CD4-positive, alpha-beta T cell treated with Interleukin-4 for 1 hour (primary cell): ENCODE measurements at regions not wholly inside any gene's neighbourhood (a gene's known extent, or its start where the extent isn't known, plus 50 kb on each side); places are given as distances from the start of the nearest gene placed in this dataset.

Experiments
- DNase-seq, 2 donors: peaks; one replicate each; pipeline ENCODE4 v3.0.0-alpha.2; 2020 to 2022

DNA sequence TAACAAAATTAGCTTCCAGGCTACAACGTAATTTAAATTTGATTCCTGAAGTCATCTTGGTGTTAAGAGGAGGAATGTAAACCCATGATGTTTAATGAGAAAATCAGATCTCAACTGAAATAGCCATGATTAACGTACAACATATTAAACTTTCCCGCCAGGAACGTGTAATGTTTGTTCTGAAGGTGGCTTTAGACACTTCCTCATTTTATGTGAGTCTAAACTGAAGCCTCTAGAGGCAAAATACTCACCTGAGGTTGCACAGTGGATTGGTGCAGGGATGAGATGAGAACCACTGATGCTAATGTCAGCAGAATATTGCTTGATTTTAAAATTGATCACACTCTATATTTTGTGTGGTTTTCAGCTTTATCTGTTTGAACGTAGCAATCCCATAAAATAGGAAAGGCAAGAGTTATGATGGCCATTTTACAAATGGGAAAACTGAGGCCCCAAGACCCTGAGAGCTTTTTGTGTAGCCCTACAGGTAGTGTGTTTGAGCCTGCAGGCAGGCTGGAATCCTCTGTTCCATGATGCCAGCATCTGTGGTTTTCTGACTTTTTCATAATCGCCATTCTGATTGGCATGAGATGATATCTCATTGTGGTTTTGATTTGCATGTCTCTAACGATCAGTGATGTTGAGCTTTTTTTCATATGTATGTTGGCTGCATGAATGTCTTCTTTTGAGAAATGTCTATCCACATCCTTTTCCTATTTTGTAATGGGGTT lies 243.7 kb upstream of the BMPER start:
- DNase-seq, result no peak

DNA sequence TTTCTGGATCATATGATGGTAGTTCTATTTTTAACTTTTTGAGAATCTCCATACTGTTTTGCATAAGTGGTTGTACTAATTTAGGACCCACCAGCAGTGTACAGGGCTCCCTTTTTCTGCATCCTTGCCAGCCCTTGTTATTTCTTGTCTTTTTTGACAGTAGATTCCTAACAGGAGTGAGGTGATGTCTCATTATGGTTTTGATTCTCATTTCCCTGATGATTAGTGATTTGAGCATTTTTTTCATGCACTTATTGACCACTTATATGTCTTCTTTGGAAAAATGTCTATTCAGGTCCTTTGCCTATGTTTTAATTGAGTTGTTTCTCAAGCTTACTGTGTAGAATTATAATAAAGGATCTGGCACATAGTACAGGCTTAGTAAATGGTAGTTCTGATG lies 238.8 kb upstream of the BMPER start:
- DNase-seq, result no peak

DNA sequence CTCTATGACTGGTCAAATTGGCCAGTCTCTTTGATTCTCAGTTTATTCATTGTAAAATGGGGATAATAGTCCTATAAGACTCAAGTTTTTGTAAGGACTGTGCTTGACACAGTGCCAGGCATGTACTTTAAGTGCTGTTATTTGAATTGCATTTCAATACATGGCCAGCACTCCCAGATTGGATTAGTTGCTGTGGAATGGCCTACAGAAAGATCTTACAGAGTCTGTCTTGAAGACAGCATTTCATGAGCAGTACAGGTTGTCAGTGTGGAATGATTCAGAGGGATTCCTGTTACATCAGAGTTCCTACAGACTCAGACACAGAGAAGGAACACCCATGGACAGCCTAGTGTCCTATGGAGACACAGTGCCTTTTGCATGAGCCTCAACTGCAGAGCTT lies 238.1 kb upstream of the BMPER start:
- DNase-seq, result no peak

DNA sequence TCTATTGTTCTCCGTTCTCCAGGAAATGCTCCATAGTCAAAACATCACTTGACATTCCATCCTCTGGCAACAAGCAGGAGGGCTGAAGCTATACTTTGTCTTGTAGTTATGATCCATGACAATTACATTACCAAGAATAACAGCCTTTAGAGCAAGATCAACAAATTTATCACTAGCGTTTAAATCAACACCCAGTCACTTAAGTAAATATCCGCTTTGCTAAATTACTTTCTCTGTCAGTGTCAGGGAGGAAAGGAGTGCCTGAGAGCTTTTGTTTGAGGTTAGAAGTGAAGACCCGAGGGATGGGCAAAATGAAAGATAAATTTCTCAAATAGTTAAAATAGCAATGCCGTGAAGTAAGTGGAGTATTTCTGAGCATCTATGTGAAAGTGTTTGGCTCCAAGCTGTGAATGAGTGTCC lies 236.1 kb upstream of the BMPER start:
- DNase-seq, result no peak

DNA sequence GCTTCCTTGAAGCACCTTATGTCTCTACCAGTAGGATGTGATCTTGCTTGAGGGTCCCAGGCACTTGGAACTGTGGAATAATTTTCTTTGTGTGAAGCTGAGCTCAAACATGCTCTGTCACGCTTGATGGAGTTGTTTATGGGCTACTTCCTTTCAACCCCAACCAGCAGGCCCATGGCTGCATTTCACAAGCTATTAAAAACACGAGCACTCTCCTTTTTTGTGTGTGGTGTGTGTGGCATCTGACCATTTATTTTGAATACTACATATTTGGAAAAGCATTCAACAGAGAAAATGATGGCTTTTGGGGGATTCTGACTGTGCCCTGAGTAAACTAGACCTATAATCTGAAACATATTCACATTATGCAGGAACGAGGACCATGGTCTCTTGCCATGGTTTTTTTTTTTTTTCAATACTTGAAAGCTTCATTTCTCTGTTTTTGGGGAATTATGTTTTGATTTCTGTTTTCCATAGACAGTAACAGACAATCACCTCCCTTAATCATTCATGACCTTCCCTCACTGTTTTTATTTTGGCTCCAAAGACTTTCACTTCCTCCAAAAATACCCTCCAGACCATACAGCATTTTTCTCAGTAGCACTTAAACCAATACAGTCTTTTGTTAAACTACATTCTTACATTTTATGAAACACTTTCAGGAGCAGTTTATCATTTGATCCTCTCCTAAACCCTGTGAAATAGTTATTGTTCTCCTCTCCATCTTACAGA lies 233.6 kb upstream of the BMPER start:
- DNase-seq, result no peak

DNA sequence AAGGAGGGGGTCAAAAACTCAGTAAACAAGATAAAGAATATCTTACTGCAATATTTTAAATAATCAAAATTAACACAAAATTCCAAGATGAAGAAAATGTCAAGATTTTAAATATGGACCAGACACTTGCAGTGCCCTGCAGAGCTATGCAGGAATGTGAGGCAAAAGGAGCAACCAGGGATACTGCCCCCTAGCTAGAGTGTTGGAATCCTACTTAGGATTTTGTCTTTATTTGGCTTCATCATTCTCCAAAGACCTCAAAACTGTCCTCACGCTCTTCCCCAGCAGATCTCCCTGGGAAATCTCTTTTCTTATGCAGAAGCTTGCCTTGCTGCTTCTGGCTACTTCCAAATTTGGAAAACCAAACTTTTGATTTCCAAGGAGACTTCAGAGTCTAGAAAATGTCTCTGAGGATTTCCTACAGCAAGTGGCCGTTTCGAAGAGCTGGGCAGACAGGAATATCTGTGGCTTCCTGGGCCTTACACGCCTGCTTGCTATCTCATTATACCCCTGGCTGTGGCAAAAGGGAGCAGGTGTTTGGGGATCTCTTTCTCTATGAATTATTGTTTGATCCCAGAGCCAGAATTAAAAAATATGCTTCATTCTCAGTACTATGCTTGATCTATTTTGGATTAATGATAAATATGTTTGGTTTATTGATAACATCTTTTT lies 232.2 kb upstream of the BMPER start:
- no peak for DNase-seq

DNA sequence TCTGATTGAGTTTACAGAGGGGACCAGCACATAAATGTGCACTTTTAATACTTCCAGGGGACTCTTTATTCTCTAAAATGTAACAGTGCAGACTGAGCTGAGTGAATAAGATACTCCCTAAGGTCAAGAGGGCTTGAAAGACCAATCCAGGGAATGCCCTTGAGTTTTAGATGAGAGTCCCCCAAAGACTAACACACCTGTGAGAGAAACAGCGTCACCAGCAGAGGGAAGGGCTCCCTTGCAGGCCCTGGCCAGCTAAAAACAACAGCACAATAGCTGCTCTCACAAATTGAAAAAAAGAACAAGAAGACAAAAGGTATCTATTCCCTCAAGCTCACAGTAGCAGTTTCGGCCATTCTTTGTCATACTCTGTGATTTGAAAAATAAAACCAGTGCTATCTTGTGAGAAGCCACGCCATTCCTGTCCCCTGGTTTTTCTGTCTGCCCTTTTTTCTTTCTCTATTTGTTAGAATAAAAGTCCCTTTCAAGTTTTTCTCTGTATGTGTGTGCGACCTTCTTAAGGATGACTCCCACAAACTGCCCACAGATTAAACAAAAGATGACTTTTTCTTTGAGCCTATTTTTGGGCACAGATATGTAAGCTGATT lies 230.4 kb upstream of the BMPER start:
- no peak for DNase-seq

DNA sequence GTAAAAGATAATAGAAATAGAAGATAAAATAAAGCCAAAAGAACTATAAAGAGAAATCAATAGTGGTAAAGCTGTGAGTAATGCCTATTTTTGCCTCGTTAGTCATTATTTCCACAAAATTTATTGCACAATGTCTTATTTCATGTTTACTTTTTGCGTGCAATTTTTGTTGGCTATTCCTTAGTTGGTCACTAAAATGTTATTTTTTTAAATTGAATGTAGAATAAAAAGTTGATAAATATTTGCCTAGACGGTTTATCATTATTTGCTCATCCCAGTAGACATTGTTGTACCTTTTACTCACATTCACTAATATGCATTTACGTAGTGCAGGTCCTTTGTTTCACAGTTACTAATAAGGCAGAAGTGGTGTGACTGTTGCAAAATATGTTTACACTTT lies 227.8 kb upstream of the BMPER start:
- no peak for DNase-seq

DNA sequence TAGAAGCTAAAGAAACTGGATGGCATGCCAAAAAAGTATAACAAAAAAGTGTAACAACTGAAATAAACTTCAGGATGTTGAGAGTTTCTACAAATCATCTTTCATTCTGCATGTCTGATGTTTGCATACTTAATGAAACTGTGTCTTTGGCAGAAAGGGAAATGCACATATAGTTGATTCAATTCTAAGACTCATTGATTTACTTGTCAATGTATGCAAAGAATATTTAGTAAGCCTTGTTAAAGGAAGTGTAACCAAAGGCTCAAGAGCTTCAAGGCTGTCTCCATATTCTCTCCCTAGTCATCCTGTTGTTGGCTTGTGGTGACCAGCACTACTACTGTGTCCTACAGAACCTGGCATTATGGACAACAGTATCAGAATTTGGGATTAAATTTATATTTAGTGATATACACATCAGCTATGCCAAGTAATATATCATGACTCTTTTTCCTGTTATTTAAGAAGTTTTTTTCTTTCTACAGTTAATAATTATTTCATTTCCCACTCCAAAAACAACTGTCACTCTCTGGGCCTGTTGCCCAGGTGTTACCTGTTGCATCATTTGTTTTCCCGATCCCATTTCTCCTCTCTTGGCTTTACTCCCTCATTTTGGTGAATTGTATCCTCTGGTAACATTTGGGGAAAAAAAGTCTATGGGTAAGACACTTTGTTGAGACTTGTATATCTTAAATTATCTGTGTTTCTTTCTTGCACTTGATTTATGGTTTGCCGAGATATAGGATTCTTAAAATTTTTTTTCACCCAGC lies 226.6 kb upstream of the BMPER start:
- no peak for DNase-seq

DNA sequence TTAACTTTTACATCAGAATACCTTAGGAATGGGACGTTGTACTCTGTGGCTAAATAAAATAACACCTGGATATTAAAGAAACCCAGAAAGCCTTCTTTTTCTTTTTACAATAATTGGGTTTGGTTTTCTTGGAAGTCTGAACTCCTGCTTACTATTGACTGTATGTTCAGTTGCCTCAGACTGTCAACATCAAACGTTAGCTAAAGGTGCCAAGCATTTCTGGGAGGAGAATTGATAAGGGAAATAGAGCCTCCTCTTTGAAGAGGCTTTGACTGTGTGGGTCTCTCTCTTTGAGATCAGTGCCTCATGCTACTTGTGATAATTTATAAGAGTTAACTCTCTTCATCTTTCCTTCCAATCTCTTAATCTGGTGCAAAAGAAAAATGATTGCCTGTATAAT lies 224.7 kb upstream of the BMPER start:
- DNase-seq, result no peak

DNA sequence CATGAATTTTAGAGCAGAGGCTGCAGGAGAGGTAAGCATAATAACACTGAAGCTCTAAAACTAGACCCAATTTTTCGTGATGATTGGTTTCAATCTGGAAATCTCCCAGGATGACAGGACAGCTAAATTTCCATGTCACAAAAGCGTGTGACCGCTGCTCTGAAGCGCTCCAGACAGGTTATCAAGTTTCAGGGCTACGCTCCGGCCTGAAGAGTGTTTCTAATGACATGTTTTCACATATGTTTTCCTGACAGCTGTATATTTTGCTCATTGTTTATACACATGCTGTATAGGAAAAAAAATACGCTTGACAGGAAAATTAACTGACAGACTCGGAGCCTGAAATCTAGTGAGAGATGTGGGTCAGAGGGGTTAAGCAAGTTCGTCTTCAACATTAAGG lies 219.8 kb upstream of the BMPER start:
- no peak for DNase-seq

DNA sequence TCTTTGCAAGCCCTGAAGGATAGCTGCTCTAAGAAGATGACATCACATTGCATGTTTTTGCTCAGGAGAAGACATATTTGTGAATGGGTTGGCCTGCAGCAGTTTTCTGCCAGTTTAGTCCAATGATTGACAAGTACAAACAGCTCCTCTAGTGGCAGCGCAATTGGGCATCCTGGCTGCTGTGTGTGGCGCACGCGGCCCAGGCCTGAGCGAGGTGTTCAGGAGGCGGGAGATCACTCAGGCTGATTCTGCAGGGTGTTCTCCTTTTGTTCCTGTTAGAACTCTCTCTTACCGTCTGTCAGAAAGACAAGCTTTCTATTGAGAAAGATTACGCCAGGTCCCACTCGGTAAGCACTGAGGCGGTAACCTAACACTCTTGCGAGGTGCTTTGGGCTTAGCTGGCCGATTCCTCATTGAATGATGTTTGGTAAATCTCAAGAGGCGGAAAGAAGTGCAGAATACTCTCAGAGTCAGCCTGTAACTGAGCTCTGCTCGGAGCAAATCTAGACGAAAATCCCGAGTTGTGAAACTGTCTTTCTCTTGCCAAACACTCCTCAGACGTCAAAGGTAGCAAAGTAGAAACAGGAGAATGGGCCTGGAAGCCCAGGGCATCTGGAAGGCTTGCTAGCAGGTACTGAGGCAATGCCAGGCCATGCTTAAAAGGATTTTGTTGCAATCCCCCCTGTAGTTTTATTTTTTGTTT lies 219.2 kb upstream of the BMPER start:
- DNase-seq, result no peak

DNA sequence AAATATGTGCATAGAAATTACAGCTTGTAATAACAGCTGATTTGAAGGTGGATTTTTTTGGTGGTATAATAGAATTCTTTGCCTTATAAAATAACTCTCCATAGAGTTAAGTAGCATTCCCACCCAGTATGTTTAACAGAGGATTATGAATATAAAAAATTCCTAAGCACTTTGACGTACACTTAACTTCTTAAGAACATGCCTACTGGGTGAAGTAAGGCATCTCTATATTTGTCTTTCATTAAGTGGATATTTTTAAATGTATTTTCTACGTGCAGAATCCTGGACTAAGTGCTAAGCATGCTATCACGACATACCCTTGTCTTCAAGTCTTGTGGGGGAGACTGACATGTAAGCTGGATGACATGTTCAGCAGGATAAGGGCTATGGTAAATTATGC lies 217.7 kb upstream of the BMPER start:
- no peak for DNase-seq

DNA sequence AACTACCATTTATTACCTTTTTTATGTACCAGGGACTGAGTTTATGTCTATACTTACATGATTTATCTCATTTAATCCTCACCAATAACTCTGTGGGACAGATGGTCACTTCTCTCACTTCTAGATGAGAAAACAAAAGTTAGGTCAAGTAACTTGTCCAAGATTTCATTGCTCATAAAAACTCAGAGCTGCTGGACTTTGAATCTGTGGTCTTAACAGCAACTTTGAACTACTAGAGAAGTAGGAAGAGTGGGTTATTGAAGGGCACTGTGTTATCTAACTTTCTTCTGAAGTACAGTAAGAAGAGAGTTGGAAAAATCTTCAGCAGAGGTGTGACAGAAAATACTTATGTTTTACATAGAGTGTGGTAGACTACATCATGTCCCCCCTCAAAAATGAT lies 214.2 kb upstream of the BMPER start:
- no peak for DNase-seq

DNA sequence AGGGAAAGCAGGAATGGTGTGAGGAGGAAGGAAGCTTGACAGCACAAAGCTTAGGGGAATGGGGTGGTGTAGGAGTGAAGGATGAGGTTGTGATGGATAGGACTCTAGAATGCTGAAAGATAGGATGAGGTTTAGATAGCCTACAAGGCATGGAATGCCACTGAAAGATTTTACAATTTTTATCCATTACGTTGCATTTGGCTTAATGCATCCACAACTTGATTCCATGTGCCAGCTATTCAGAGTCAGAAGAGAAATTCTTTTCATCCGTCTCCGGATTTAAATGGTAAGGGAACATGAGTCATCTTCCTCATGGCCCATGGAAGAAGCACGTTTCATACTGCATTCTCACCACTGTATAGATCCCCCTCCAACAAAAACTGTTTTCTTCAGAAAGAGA lies 212.4 kb upstream of the BMPER start:
- DNase-seq, result no peak

DNA sequence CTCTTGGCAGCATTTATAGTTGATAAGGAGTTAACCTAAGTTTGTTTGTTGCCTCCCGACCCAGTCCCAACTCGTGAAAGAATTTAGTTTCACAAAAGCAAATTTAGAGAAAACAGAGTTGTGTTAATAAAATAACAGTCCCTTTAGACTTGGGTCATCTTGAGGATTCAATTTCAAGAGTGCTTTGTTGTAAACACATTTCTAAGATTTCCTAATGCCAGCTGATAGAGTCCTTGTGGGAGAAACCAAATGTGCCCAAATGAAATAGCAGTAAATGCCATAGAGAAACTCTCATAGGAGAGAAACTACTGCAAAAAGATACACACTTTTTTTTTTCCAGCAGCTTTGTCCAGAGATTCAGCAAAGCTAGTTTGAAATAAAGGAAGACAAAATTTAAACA lies 211.3 kb upstream of the BMPER start:
- no peak for DNase-seq

DNA sequence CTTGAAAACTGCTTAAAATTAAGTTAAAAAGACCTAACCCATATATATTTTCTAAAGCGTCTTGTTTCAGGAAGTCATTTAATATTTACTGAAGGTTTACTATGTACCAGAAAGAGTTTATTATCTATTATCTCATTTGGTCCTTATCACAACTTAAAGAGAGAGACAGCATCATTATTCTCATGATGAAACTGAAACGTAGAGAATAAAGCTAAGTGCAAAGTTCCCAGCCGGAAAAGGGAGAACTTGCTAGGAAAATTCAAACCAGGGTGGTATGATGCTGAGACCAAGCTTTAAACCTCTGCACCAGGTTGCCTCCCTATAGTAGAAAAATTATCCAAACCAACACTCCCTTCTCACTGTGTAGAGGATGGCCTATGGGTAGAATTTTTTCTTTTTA lies 207.7 kb upstream of the BMPER start:
- DNase-seq, result no peak

DNA sequence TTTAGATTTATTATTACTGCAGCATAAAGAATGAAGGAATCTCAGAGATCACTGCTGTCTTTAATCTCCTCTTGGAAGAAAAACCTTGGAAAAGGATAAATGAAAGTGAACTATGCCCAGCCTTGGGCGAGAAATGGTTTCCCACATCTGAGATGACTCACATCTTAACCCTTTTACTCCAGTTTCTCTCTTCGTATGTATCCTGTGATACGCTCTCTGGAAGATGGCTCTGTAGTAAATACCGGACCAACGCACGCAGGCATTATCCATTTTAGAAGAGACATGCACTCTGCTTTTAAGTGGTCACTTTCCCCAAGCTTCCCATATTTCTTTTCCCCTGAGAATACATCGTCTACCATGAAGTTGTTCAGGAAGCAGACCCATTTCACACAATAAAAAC lies 207.3 kb upstream of the BMPER start:
- no peak for DNase-seq

DNA sequence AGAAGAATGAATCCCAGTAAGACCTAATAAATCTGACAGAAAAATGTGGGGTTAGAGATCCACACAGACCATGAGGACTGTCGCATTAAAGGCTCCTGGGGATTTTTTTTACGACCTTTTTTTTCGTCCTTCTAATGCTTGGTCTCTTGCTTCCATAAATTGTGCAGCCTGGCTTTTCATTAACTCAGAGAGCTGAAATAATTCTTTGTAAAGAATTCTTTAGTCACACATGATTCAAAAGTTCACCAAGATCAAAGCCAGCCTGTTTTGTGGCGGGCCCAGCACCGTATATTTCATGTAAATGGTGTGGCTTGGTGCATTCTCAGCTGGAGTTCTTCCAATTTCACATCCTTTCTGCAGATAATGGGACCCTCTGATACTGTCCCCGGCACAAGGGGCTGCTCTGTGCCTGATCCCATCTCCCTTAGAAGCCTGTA lies 206.6 kb upstream of the BMPER start:
- no peak for DNase-seq

DNA sequence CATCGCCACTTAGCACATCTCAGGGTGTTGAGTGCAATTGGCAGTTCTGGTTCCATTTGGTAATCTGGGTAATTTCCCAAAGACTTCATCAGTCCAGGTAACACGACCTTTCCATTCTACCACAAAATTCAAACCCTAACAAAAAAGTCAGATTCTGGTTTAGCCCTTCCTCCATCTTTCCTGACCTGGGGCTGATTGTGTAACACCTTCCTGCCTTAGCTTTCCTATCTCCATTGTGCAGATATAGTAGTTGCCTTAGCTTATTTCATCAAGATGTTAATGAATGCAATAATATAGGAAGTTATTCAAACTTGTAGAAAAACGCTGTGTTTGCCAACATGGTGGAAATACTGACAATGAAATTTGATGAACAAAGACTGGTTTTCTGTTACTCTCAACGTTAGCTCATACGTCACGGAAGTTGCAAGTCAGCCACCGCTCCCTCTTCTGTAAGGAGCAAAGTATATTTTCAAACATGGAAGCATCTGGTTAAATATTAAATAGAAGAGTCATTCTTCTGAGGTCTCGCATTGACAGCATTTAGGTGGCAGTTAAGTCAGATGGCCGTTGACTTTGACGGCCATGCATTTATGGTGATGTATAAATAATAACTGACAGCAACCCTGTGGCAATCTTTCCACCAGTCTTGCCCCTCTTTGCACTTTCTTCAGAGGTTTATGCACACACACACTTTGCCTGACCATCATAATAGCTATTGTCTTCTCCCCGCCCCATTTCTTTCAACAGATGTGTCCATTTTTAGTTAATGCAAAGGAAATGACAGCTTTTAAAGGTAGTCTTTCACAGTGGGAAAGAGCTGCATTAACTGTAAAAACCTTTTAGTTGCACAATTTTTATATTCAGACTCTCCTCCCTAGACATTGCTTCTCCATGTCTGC lies 205.1 kb upstream of the BMPER start:
- no peak for DNase-seq

DNA sequence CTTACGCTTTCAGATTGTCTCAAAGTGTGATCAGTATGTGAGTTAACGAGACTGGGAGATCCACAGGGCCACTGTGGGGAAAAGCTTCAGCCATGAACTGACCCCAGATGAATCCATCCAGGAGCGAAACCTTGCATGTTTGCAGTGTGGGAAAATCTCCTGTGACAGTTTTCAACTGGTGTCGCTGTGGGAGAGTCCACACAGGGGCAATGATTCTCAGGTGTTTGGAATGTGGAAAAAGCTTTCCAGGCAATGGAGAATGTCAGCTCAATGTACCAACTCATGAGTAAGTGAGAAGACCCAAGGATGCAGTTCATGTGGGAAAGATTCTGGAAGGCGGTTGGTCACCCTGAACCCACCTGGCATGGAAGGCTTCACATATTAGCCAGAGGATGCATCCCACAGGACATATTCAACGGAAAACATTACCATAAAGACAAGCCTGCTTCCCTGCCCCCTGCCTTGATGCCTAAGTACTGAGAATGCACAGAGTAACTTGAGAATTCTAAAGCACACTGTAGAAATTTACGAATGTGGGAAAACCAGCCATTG lies 204.1 kb upstream of the BMPER start:
- DNase-seq, result no peak
